Astrocyte of the cerebellum (primary cell): ENCODE measurements at regions not wholly inside any gene's neighbourhood (a gene's known extent, or its start where the extent isn't known, plus 50 kb on each side); places are given as distances from the start of the nearest gene placed in this dataset.

Experiments
- DNase-seq: peaks from one replicate; pipeline ENCODE4 v3.0.0-alpha.2; 2011; ENCODE audit warnings: low read depth
- H3K4me3 ChIP-seq: 2 replicates; pipeline ENCODE4 v1.5.1; 2011; ENCODE audit warnings: mild to moderate bottlenecking, low read depth, low read length, moderate library complexity
- in situ Hi-C: cut with HindIII; loops from 2 replicates; pipeline ENCODE4 v1.10.0; 2017; ENCODE audit warnings: low sequenced_read_pairs
- TF ChIP-seq, protein P1 (sequence below): IDR thresholded peaks from 2 replicates; pipeline ENCODE4 v1.5.1; 2012; ENCODE audit warnings: low read length, low read depth, moderate library complexity, mild to moderate bottlenecking; ENCODE audit errors: missing control alignments

DNA sequence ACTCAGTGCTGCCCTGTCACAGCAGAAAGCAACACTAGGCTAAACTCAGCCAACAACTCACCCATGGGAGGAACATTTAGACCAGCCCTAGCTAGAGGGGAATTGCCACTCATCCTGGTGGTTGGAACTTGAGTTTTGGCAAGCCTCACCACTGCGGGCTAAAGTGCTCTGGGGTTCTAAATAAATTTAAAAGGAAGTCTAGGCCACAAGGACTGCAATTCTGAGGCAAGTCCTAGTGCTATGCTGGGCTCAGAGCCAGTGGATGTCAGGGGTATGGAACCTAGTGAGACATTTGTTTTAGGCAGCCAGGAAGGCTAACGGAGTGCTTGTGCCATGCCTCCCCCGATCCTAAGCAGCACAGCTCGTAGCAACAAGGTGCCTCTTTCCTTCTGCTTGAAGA is 78.0 kb downstream of the RGS13 start:
- H3K4me3 ChIP-seq, result no peak overlapping the region
- DNase-seq, result no peak
- in situ Hi-C loops, result no loop called here
- TF ChIP-seq, protein P1, sequence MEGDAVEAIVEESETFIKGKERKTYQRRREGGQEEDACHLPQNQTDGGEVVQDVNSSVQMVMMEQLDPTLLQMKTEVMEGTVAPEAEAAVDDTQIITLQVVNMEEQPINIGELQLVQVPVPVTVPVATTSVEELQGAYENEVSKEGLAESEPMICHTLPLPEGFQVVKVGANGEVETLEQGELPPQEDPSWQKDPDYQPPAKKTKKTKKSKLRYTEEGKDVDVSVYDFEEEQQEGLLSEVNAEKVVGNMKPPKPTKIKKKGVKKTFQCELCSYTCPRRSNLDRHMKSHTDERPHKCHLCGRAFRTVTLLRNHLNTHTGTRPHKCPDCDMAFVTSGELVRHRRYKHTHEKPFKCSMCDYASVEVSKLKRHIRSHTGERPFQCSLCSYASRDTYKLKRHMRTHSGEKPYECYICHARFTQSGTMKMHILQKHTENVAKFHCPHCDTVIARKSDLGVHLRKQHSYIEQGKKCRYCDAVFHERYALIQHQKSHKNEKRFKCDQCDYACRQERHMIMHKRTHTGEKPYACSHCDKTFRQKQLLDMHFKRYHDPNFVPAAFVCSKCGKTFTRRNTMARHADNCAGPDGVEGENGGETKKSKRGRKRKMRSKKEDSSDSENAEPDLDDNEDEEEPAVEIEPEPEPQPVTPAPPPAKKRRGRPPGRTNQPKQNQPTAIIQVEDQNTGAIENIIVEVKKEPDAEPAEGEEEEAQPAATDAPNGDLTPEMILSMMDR, result no peak

DNA sequence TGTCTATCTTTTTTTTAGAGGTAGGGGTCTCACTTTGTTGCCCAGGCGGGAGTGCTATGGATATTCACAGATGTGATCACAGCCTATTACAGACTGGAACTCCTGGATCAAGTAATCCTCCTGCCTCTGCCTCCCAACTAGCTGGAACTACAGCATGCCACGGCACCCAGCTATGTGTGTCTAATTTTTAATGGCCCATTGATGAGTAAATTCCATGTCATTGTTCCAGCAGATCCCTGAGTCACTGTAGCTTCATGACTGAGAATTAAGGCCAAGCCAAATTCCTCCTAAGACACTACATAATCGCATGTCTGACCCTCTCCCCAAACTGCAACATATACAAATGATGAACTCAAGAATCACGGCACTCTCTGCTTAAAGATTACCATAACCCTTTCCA is 84.2 kb upstream of the RGS2 start:
- peak; percentile 43 for DNase-seq
- TF ChIP-seq, protein P1, result no peak
- in situ Hi-C loops, result no loop called here
- no peak overlapping the region for H3K4me3 ChIP-seq

DNA sequence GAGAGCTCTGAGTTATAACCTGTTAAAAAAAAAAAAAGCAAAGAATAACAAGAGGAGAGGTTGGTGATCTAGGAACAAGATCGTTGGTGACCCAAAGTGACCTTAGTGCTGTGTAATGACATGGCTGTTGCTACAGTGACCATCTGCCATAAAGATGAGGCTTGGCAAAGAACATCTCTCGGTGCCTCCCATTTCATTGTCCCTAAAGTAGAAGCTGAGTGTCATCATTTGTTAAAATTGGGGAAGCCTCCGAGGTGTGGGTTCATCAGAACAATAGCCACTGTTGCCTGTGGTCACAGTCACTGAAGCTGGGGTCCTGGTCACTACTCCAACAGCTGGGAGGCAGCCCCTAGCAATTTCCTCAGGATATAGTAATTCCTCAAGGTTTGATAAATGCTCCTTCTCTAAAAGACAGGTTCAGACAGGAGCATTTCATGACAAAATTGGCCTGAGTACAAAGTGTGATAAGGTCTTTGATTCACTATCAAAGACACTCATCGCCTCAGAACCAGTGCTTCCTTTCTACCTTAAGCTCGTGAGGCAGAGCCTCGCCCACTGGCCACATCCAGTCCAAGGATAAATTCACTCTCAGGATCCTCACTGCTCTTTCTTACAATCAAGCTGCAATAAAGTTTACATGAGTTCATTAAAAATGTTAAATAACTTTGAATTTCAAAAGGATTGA is 81.9 kb upstream of the RGS2 start:
- TF ChIP-seq, protein P1, result no peak
- H3K4me3 ChIP-seq, result no peak overlapping the region
- no peak for DNase-seq
- in situ Hi-C loops, result no loop called here

DNA sequence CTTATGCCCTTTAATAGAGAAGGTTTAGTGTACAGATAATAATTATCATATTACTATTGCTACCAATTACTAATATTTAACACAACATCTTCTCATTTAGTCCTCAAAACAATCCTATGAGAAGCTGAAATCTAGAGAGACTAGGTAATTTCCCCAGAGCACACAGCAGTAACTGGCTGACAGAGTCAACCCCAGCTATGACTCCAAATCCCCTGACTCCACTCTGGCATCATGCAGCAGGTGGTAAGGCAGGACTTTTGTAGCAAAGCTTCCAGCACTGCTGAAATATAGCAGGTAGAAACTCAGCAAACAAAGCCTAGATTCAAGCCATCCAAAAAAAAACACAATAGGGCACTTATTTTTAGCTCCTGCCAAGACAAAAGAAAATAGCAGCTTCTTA is 79.3 kb upstream of the RGS2 start:
- in situ Hi-C loops, result no loop called here
- no peak for DNase-seq
- TF ChIP-seq, protein P1, result no peak
- no peak overlapping the region for H3K4me3 ChIP-seq

DNA sequence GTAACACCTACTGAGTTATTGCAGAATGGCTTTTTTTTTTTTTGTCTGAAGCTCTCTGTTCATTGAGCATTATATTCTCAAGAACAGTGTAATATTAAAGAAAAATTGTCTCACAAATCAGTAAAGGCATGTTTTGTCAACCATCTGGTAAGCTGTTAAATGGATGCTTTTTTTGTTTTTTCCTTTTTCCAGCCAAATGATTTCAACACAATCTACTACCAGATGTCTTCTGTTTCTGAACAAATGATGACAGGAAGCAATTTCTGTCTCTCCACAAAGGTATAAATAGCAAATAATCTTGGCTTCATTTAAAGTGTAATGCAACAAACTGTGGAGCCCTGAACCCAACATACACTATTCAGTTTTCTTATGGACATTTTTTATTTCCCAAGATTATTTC is 78.6 kb upstream of the RGS2 start:
- TF ChIP-seq, protein P1, result no peak
- in situ Hi-C loops, result no loop called here
- H3K4me3 ChIP-seq, result no peak overlapping the region
- DNase-seq, result no peak

DNA sequence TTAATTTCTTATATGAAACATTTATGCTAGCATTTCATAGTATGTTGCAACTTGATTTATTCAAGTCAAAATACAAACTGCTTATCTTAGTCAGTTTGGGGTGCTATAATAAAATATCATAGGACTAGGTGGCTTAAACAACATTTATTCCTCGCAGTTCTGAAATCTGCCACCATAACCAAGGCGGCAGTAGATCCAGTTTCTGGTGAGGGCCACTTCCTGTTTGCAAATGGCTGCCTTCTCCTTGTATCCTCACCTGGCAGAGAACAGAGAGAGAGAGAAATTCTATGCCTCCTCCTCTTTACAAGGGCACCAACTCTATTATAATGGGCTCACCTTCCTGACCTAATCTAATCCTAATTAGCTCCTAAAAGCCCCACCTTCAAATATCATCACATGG is 76.1 kb upstream of the RGS2 start:
- TF ChIP-seq, protein P1, result no peak
- no peak overlapping the region for H3K4me3 ChIP-seq
- DNase-seq, result no peak
- in situ Hi-C loops, result no loop called here

DNA sequence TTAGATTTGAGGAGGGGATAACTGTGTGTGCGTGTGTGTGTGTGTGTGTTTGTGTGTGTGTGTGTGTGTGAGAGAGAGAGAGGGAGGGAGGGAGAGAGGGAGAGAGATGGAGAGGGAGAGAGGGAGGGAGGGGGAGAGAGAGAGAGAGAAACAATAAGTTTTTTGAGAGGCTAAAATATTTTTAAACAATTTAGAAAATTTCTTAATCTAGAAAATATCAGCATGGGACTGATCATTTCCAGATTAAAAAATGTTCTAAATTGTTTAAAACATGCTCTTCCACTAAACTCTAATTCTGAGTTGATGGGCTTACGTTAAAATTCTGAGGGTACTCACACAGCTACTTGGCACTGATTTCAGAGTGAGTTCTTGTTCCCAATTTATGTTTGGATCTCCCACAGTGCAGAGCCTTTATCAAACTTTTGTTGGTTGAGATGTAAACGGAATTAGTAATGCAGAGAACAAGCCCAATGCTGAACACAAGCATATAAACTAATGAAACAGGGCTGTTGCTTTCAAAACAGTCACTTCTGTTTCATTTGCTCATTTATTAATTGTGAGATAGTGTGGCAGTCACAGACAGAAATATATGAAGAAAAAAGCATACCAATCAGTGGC is 73.4 kb upstream of the RGS2 start:
- TF ChIP-seq, protein P1, result no peak
- in situ Hi-C loops, result no loop called here
- no peak overlapping the region for H3K4me3 ChIP-seq
- DNase-seq, result no peak
